ENCODE measurements at regions not wholly inside any gene's neighbourhood (a gene's known extent, or its start where the extent isn't known, plus 50 kb on each side); places are given as distances from the start of the nearest gene placed in this dataset.
A peak's percentile ranks its signal among the peaks of the same experiment; 100 is the strongest.
"Not testable (repeated sequence)": the region's sequence is repeated elsewhere in the genome, so short reads cannot be mapped to it uniquely, and the experiment has no call there.

DNA sequence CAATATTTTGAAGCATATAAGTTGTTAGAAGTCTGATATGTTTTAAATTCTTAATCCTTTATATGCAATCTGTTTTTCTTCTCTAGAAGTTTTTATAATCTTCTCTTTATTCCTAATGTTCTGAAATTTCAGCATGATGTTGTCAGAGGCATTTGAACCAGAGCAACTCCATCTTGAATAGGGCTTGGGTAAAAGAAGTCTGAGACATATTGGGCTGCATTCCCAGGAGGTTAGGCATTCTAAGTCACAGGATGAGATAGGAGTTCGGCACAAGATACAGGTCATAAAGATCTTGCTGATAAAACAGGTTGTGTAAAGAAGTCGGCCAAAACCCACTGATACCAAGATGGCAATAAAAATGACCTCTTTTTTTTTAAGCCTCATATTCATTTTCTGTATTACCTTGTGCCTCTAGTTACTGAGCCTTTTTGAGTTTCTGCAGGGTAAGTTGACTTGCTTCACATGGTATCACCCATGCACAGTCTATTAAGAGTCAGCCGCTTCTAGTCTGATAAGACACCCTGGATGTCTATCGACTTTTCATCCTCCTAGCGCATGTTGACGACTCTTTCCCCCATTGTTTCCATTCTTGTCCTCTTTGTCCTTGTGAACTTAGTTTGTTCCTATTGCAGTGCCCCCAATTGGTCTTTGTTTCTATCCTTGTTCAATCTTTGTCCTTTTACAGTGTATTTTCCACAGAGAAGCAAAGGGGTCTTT, 80.8 kb upstream of the RNU6-1 start:
- DNase-seq (ENCODE audit: low spot score): no peak

- DNase-seq (ENCODE audit: low spot score): no peak
These were observed 82.3 kb upstream of the RNU6-1 start for GRCh38 chr15:67922106-67922675.

DNA sequence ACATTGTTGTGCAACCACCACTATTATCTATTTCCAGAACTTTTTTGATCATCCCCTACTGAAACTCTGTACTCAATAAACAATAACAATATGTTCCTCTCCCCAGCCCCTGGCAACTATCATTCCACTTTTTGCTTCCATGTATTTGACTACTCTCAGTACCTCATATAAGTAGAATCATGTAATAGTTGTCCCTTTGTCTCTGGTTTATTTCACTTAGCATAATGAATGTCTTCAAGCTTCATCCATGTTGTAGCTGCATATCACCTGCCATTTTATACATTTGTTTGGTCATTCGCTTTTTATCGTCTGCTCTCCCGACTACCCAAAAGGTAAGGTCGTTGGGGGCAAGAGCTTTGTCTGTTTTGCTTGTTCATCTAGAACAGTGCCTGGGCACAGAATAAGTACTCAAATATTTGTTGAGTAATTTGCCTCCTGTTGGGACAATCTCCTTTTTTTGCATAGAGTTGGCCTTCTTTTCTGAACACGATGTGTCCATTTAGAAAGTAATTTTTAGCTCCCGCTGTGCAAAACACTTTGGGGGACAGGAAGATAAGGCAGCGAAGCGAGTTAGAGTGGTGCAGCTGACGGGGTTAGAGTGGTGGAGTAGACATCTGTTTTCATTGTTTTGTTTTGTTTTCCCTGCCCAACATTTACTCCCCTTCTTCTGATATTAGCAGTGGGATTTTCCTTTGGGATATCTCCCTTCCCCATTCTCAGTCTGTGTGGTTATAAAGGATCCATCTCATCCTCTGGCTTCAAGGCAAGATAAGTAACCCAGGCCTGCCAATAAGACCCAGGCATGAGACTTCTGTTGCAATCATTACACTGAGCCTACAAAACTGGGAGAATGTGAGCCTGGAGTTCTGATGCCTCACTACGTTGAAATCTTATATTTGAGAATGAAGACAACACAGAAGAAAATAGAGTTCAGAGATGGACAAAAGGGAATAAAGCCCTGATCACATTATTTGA, 83.4 kb upstream of the RNU6-1 start:
- no peak for DNase-seq (ENCODE audit: low spot score)

DNA sequence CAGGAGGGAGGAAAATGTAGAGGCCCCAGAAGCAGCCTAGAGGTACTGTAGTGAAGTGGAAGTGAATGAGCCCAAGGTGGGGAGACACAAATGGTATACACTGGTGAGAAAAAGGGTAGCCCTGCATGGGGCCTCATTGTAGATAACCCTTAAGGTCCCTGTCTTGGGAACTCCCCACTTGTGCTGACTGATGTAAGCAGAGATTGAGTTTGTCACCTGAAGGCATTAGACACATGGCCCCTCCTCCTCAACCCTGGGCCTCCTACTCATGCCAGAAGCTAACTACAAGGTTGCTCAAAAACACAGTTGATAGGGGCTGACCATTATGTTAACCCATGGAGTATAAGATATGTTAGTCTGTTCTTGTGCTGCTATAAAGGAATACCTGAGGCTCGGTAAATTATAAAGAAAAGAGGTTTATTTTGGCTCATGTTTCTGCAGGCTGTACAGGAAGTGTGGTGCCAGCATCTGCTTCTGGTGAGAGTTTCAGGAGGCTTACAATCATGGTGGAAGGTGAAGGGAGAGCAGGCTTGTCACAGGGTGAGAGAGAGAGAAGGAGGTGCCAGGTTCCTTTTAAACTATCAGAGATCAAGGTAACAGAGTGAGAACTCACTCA, 84.6 kb upstream of the RNU6-1 start:
- DNase-seq (ENCODE audit: low spot score): no peak

GRCh38 chr15:67925182-67925581, 85.3 kb upstream of the RNU6-1 start:
- DNase-seq (ENCODE audit: low spot score): no peak

- DNase-seq (ENCODE audit: low spot score): peak; percentile 79
These were observed 87.8 kb upstream of the RNU6-1 start for GRCh38 chr15:67927501-67928168.

DNA sequence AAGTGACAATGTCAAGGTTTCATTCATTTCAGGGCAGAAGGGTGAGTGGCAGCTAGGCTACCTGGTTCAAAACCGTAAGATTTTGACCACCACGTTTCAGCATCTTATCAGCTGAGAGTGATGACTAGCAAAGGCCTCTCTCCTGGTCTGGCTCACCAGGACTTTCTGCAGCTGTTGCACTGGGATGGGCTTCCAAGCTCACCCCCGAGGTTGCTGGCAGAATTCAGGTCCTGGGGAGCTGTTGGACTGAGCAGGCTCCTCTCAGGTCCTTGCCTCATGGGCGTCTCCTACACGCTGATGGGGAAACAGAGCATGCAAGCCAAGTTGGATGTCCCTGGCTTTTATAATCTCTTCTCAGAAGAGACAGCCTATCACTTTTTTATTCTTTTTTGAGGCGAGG, 88.8 kb upstream of the RNU6-1 start:
- no peak for DNase-seq (ENCODE audit: low spot score)

GRCh38 chr15:67930720-67931119, 90.9 kb upstream of the RNU6-1 start:
- no peak for DNase-seq (ENCODE audit: low spot score)

- DNase-seq (ENCODE audit: low spot score): peak; percentile 29
These were observed 92.0 kb upstream of the RNU6-1 start for GRCh38 chr15:67931861-67932260.

- DNase-seq (ENCODE audit: low spot score): not testable (repeated sequence)
These were observed 94.3 kb upstream of the RNU6-1 start for GRCh38 chr15:67934126-67934525.

DNA sequence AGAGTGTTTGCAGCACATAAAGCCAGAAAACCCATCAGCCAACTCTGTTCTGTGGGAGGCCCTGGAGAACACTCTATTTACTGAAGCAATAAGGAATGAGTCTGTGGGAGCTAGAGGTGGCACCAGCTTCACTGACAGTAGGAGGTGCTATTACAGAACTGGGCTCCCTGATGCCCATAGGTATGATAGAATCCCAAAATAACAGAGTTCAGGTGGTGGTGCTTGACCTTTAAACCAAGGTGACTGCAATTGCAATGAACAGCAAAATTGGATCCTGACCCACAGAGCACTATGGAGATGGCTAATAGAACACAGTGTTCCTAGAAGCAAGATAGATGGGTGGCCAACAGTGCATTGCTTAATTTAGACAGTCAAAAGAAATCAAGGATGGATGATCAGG, 95.4 kb upstream of the RNU6-1 start:
- no peak for DNase-seq (ENCODE audit: low spot score)

GRCh38 chr15:67936258-67936657, 96.4 kb upstream of the RNU6-1 start:
- DNase-seq (ENCODE audit: low spot score): no peak

GRCh38 chr15:67937153-67937761, 97.4 kb upstream of the RNU6-1 start:
- DNase-seq (ENCODE audit: low spot score): no peak

GRCh38 chr15:67939179-67939578, 99.3 kb upstream of the RNU6-1 start:
- DNase-seq (ENCODE audit: low spot score): not testable (repeated sequence)

GRCh38 chr15:67939588-67940323, 99.9 kb upstream of the RNU6-1 start:
- DNase-seq (ENCODE audit: low spot score): not testable (repeated sequence)

DNA sequence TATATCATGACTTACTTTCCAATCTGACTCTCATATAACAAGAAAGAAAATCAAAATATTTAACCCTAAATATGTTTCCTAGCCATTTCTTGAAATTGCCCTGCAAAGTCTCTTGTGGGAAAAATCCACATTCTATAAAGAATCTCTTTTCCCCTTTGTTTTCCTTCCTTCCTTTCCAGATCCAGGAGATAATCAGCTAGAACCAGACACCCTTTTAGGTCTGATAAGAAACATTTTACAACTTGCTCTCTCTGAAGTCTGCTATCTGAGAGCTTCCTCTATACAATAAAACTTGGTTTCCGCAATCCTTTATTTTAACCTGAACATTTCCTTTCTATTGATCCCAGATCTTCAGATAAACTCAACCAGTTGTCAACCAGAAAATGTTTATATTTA, 100.5 kb upstream of the RNU6-1 start:
- no peak for DNase-seq (ENCODE audit: low spot score)

DNA sequence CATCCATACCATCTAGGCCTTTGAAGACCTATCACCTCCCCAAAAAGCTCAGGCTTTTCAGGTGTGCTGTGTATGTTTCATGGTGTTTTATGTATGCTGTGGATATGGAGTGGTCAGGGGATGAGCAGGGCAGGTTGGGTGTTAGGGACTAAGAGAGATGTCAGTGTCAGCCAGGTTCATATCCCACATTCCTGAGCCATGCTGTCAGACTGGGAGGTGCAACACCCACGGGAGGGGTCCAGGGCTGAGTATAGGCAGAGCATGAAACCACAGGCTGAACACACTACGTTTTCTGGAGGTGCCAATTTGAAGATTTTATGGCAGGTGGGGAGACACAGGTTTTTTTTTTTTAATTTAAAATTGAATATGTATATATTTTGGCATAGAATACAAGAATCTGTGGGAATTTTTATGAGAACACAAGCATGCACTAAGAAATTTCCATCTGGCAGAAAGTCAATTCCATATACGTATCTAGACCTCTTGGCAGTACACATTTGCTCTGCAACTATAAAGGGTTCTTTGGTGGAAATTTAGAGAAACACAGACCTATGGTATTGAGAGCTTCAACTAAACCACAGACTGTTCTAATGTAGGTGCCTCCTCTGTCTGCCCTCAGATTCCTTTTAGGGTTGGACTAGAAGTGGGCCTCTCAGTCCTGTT, 101.9 kb upstream of the RNU6-1 start:
- DNase-seq (ENCODE audit: low spot score): no peak

DNA sequence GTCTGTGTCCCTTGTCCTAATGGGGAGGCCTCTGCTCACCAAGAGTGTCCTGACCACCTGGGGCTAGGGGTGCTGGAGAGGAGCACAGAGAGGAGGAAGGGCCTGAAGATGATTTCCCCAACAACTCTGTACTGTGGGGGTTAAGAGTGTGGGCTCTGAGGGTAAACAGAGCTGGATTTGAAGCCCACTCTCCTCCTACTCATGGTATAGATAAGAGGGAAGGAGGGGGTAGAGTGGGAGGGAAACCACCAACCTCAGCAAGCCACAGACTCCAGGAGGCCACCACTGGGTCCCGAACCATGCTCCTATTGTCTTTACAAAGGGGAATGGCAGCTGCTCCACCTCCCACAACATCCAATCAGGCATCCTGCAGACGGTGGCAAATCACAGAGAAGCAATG, 103.6 kb upstream of the RNU6-1 start:
- no peak for DNase-seq (ENCODE audit: low spot score)

- DNase-seq (ENCODE audit: low spot score): no peak
These were observed 104.3 kb upstream of the RNU6-1 start for GRCh38 chr15:67944010-67944641.

Measured in H4 (cell line).